Astrocyte (in vitro differentiated cells and primary cell): ENCODE measurements at regions not wholly inside any gene's neighbourhood (a gene's known extent, or its start where the extent isn't known, plus 50 kb on each side); places are given as distances from the start of the nearest gene placed in this dataset.

Experiments
- CTCF ChIP-seq: IDR thresholded peaks from 2 replicates; pipeline ENCODE4 v1.5.1; 2011; ENCODE audit warnings: low read depth, mild to moderate bottlenecking, inconsistent platforms, low read length, moderate library complexity; ENCODE audit not compliant: insufficient read depth
- EZH2 ChIP-seq: IDR thresholded peaks from 2 replicates; pipeline ENCODE4 v1.6.1; 2012; ENCODE audit warnings: mild to moderate bottlenecking, low read length, inconsistent platforms; ENCODE audit not compliant: insufficient read depth

- TF ChIP-seq CTCF (no peak), EZH2 (no peak)
These were observed 228.0 kb upstream of the FAM83B start for GRCh38 chr6:54618572-54618971.
